ENCODE measurements at regions not wholly inside any gene's neighbourhood (a gene's known extent, or its start where the extent isn't known, plus 50 kb on each side); places are given as distances from the start of the nearest gene placed in this dataset.

- Histone ChIP-seq H3K79me2 (ENCODE audit: control insufficient read depth, insufficient read depth, low read length) (no peaks in the 10 kb centered on the region), H4K20me1 (ENCODE audit: control insufficient read depth, extremely low read depth, insufficient read depth, low read length) (no peaks in the 10 kb centered on the region), H3K4me1 (ENCODE audit: control insufficient read depth, extremely low read depth, insufficient read depth, low read length) (no peaks in the 10 kb centered on the region), H3K4me2 (ENCODE audit: control insufficient read depth, extremely low read depth, insufficient read depth, low read depth, low read length) (no peak overlapping the region), H3K4me3 (ENCODE audit: control insufficient read depth in 2 of 3, extremely low read depth in 1 of 3, insufficient read depth in 2 of 3, low read depth in 1 of 3, low read length in 3 of 3) (no peak overlapping the region), H3K9me1 (ENCODE audit: control insufficient read depth, extremely low read depth, insufficient read depth, low read length) (no peaks in the 10 kb centered on the region), H3K9ac (ENCODE audit: control insufficient read depth, extremely low read depth, insufficient read depth, low read length) (no peak overlapping the region), H2AFZ (ENCODE audit: control insufficient read depth, low read length) (no peak overlapping the region), H3K27me3 (ENCODE audit: control insufficient read depth, extremely low read depth, insufficient read depth, low read length) (no peaks in the 10 kb centered on the region), H3K9me3 (ENCODE audit: control insufficient read depth, low read depth, low read length) (no peaks in the 10 kb centered on the region), H3K36me3 (ENCODE audit: control insufficient read depth in 2 of 2, extremely low read depth in 1 of 2, insufficient read depth in 2 of 2, low read length in 2 of 2) (no peaks in the 10 kb centered on the region), H3K27ac (ENCODE audit: control insufficient read depth, insufficient read depth, low read length) (no peak overlapping the region)
- TF ChIP-seq EZH2 (IDR thresholded peaks at IDR 0.05; ENCODE audit: low read length) (no peak), CTCF (optimal IDR thresholded peaks at IDR 0.05 in 1 of 3, IDR thresholded peaks at IDR 0.05 in 1 of 3, conservative IDR thresholded peaks at IDR 0.05 in 1 of 3; ENCODE audit: extremely low read depth in 1 of 3, insufficient read depth in 2 of 3, low read length in 3 of 3) (no peak)
- FAIRE-seq: no peak
- dilution Hi-C loops (cut with MboI; ENCODE audit: extremely low pct_ligation_motif_present, low sequenced_read_pairs): no loop called here
- no peak for DNase-seq (ENCODE audit: low read depth, low spot score)
Observed at GRCh38 chr14:46137786-46138185, 513.8 kb downstream of the RPL10L start.

- Histone ChIP-seq H3K4me2 (ENCODE audit: control insufficient read depth, extremely low read depth, insufficient read depth, low read depth, low read length) (no peak overlapping the region), H3K27ac (ENCODE audit: control insufficient read depth, insufficient read depth, low read length) (no peak overlapping the region), H4K20me1 (ENCODE audit: control insufficient read depth, extremely low read depth, insufficient read depth, low read length) (no peaks in the 10 kb centered on the region), H3K4me3 (ENCODE audit: control insufficient read depth in 2 of 3, extremely low read depth in 1 of 3, insufficient read depth in 2 of 3, low read depth in 1 of 3, low read length in 3 of 3) (no peak overlapping the region), H2AFZ (ENCODE audit: control insufficient read depth, low read length) (no peak overlapping the region), H3K4me1 (ENCODE audit: control insufficient read depth, extremely low read depth, insufficient read depth, low read length) (no peaks in the 10 kb centered on the region), H3K27me3 (ENCODE audit: control insufficient read depth, extremely low read depth, insufficient read depth, low read length) (no peaks in the 10 kb centered on the region), H3K9me3 (ENCODE audit: control insufficient read depth, low read depth, low read length) (no peaks in the 10 kb centered on the region), H3K79me2 (ENCODE audit: control insufficient read depth, insufficient read depth, low read length) (no peaks in the 10 kb centered on the region), H3K9me1 (ENCODE audit: control insufficient read depth, extremely low read depth, insufficient read depth, low read length) (no peaks in the 10 kb centered on the region), H3K36me3 (ENCODE audit: control insufficient read depth in 2 of 2, extremely low read depth in 1 of 2, insufficient read depth in 2 of 2, low read length in 2 of 2) (no peaks in the 10 kb centered on the region), H3K9ac (ENCODE audit: control insufficient read depth, extremely low read depth, insufficient read depth, low read length) (no peak overlapping the region)
- FAIRE-seq: no peak
- no peak for TF ChIP-seq EZH2 (IDR thresholded peaks at IDR 0.05; ENCODE audit: low read length)
- TF ChIP-seq CTCF (optimal IDR thresholded peaks at IDR 0.05 in 1 of 3, IDR thresholded peaks at IDR 0.05 in 1 of 3, conservative IDR thresholded peaks at IDR 0.05 in 1 of 3; ENCODE audit: extremely low read depth in 1 of 3, insufficient read depth in 2 of 3, low read length in 3 of 3): no peak
- DNase-seq (ENCODE audit: low read depth, low spot score): no peak
- dilution Hi-C loops (cut with MboI; ENCODE audit: extremely low pct_ligation_motif_present, low sequenced_read_pairs): no loop called here
Observed at GRCh38 chr14:46136456-46136855, 515.1 kb downstream of the RPL10L start.
